Breast epithelium (tissue), 4 donors: ENCODE measurements at regions not wholly inside any gene's neighbourhood (a gene's known extent, or its start where the extent isn't known, plus 50 kb on each side); places are given as distances from the start of the nearest gene placed in this dataset.

Experiments
- DNase-seq, 2 donors: peaks; one replicate each; pipeline ENCODE4 v3.0.0-alpha.2; 2019; ENCODE audit warnings: low spot score in 2 of 2
- H3K27ac ChIP-seq, 2 donors: fragments of 200-600 bp; sonication (generic) in 1 of 2; one replicate each; pipeline ENCODE4 v1.5.1; 2016 to 2019; ENCODE audit warnings: mild to moderate bottlenecking in 1 of 2
- H3K27me3 ChIP-seq, 2 donors: fragments of 200-600 bp; sonication (generic) in 1 of 2; one replicate each; pipeline versions ENCODE4 v1.5.1 to v1.6.0; 2017 to 2019; ENCODE audit warnings: control low read depth in 1 of 2, mild to moderate bottlenecking in 1 of 2
- H3K36me3 ChIP-seq: fragments of 200-600 bp; one replicate; pipeline ENCODE4 v1.5.1; 2019
- H3K4me1 ChIP-seq, 2 donors: fragments of 200-600 bp; sonication (generic); one replicate each; pipeline ENCODE4 v1.5.1; 2016 to 2019; ENCODE audit warnings: control low read depth in 1 of 2
- H3K4me3 ChIP-seq, 3 donors: fragments of 200-600 bp; sonication (generic); 1 replicate in 2 of 3; 2 replicates in 1 of 3; pipeline ENCODE4 v1.5.1; 2016 to 2019; ENCODE audit warnings: mild to moderate bottlenecking in 3 of 3, moderate library complexity in 2 of 3
- H3K9me3 ChIP-seq, 2 donors: fragments of 200-600 bp; sonication (generic) in 1 of 2; one replicate each; pipeline ENCODE4 v1.5.1; 2016 to 2019; ENCODE audit warnings: control low read depth in 1 of 2
- POLR2A ChIP-seq: fragments of 450-650 bp; IDR thresholded peaks from one replicate; pipeline ENCODE4 v1.6.1; 2016; ENCODE audit warnings: antibody characterized with exemption, mild to moderate bottlenecking, moderate library complexity
- POLR2AphosphoS5 ChIP-seq, 3 donors: sonication (generic); formaldehyde crosslinking; IDR thresholded peaks; one replicate each; pipeline ENCODE4 v1.6.1; 2017; ENCODE audit warnings: antibody characterized with exemption in 3 of 3
- intact Hi-C: fragments of 100-400 bp; cut with DNase I; formaldehyde crosslinking; loops from one replicate; pipeline ENCODE4 v1.15.1; 2023; ENCODE audit warnings: low total_unique reads
- TF ChIP-seq, protein P1 (sequence below), 3 donors: fragments of 450-650 bp; IDR thresholded peaks; one replicate each; pipeline ENCODE4 v1.5.1; 2016 to 2017; ENCODE audit warnings: antibody characterized with exemption in 3 of 3, mild to moderate bottlenecking in 3 of 3, moderate library complexity in 3 of 3

DNA sequence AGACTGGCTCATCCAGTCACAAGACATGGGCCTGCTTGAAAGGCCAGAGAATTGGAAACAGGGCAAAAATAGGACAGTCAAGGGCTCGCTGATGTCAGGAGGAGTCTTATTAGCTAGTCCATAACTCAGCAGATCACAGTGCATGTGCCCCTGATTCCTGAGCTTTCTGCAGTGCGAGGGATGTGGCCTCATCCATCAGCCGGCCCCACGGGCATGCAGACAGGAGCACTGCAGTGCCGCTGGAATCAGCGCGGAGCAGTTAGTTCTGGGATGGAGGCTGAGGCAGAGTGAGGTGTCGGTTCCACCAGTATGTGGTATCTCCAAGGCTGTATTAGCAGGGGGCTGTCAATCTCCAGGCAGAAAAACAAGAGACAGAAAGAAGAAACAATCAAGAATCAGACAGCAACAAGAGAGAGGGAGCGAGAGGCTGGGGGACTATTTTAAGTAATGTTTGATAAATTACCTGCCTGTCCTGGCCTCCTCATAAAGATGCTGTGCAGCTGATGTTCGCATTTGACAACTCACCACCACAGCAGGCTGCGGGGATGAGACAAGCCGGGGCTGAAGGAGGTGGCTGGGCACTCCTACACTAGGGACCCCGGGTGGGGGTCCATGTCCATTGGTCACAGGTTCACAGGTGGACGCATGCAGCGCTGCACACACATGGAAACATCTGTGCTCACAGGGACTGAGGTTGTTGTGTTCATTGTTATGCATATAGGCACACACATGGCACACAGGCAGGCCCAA lies 167.2 kb downstream of the TRIM29 start:
- TF ChIP-seq, protein P1, sequence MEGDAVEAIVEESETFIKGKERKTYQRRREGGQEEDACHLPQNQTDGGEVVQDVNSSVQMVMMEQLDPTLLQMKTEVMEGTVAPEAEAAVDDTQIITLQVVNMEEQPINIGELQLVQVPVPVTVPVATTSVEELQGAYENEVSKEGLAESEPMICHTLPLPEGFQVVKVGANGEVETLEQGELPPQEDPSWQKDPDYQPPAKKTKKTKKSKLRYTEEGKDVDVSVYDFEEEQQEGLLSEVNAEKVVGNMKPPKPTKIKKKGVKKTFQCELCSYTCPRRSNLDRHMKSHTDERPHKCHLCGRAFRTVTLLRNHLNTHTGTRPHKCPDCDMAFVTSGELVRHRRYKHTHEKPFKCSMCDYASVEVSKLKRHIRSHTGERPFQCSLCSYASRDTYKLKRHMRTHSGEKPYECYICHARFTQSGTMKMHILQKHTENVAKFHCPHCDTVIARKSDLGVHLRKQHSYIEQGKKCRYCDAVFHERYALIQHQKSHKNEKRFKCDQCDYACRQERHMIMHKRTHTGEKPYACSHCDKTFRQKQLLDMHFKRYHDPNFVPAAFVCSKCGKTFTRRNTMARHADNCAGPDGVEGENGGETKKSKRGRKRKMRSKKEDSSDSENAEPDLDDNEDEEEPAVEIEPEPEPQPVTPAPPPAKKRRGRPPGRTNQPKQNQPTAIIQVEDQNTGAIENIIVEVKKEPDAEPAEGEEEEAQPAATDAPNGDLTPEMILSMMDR (IDR thresholded peaks at IDR 0.05): no peak
- no peak for TF ChIP-seq POLR2A
- TF ChIP-seq POLR2AphosphoS5 (IDR thresholded peaks at IDR 0.05): no peak
- Histone ChIP-seq H3K36me3 (no peaks in the 10 kb centered on the region), H3K4me3 (no peak overlapping the region), H3K27ac (no peak overlapping the region), H3K9me3 (no peaks in the 10 kb centered on the region), H3K4me1 (no peaks in the 10 kb centered on the region), H3K27me3 (no peaks in the 10 kb centered on the region)
- intact Hi-C loops: no loop called here
- no peak for DNase-seq

DNA sequence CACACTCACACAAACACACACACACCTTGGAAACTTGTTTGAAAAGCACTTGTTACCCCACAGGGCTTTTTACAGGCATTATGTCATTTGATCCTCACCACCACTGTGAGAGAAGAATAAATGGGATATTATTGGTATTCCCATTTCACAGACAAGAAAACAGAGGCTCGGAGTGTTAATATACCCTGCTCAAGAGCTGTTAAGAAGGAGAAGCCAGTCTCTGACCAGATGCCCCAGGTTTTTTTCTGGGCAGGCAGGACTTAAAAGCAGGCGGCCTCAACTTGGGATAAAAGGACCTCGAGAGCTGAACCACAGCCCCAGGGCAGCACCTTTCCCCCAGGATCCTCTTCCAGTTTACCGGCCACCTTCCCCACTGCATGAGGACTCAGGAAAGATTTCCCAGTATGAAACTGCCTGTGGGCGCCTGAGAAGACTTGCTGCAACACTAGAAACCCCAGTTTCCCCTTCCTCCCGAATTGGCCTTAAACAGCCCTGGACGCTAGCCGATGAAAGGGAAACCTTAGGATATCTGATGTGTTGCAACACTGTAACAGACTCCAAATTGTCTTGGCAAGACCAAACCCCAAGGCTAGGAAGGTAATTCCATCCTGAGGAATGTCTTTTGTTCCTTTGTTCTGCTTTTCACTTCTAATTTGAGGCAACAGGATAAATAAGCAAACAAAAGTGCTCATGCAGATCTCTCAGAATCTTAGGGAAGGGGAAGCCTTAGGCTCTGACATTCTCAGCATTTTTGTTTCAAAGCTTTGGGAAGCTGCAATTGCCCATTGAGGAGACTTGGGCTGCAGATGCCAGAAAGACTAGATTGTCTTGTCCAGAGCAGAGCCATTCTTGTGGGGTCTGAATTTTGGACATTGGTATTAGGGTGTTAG lies 173.5 kb downstream of the TRIM29 start:
- Histone ChIP-seq H3K27ac (peak overlapping the region; percentile 40 to 55), H3K36me3 (no peaks in the 10 kb centered on the region), H3K9me3 (no peaks in the 10 kb centered on the region), H3K4me1 (no peaks in the 10 kb centered on the region), H3K27me3 (no peaks in the 10 kb centered on the region), H3K4me3 (no peak overlapping the region)
- DNase-seq: peak in 1 of 2 donors; percentile 77
- no peak for TF ChIP-seq POLR2A
- TF ChIP-seq, protein P1 (IDR thresholded peaks at IDR 0.05): no peak
- TF ChIP-seq POLR2AphosphoS5 (IDR thresholded peaks at IDR 0.05): peak in 2 of 3 donors; percentile 50 to 70
- intact Hi-C loops: loop anchor here (10.0 kb wide), 1 partner anchor 740 kb away; no protein-coding TSS in a partner anchor

DNA sequence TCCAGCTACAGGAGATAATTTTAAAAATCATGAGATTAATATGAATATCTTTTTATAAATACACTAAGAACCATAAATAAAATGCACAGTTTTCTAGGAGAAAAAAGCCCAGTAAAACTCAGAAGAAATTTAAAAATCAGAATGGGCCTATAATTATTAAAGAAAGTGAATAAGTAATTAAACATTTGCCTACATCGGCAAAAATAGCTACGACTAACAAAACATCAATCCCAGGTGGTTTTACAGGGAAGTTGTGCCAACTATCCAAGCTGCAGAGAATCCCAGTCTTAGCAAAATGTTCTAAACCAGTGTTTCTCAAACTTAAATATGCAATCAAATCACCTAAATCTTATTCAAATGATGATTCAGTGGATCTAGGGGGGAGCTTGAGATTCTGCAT lies 180.0 kb downstream of the TRIM29 start:
- intact Hi-C loops: no loop called here
- H3K27me3 ChIP-seq: no peaks in the 10 kb centered on the region
- TF ChIP-seq POLR2A: no peak
- TF ChIP-seq, protein P1 (IDR thresholded peaks at IDR 0.05): no peak
- TF ChIP-seq POLR2AphosphoS5 (IDR thresholded peaks at IDR 0.05): no peak
- no peaks in the 10 kb centered on the region for H3K9me3 ChIP-seq
- no peak overlapping the region for H3K4me3 ChIP-seq
- no peaks in the 10 kb centered on the region for H3K4me1 ChIP-seq
- H3K36me3 ChIP-seq: no peaks in the 10 kb centered on the region
- no peak for DNase-seq
- no peak overlapping the region for H3K27ac ChIP-seq

DNA sequence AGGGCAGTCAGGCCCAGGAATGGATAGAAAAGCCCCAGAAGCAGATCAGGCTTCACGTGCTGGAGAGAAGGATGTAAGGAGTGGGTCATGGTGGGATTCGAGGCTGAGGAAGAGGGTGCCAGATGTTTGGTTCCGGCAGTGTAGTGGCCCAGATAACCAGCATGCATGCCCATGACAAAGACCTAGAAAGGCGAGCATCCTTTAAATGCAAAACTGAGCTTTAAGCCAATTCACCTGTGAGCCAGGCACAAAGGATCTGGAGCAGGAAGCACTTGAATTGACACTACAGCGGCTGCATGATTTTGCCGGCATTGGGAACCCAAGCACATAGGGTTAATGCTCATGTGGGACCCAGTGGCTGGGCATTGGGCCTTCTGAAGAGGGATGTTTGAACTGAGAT lies 185.5 kb downstream of the TRIM29 start:
- DNase-seq: no peak
- no peak for TF ChIP-seq POLR2A
- TF ChIP-seq, protein P1 (IDR thresholded peaks at IDR 0.05): no peak
- TF ChIP-seq POLR2AphosphoS5 (IDR thresholded peaks at IDR 0.05): no peak
- Histone ChIP-seq H3K36me3 (no peaks in the 10 kb centered on the region), H3K9me3 (no peaks in the 10 kb centered on the region), H3K4me3 (no peak overlapping the region), H3K27me3 (no peaks in the 10 kb centered on the region), H3K4me1 (no peaks in the 10 kb centered on the region), H3K27ac (no peak overlapping the region)
- intact Hi-C loops: no loop called here

DNA sequence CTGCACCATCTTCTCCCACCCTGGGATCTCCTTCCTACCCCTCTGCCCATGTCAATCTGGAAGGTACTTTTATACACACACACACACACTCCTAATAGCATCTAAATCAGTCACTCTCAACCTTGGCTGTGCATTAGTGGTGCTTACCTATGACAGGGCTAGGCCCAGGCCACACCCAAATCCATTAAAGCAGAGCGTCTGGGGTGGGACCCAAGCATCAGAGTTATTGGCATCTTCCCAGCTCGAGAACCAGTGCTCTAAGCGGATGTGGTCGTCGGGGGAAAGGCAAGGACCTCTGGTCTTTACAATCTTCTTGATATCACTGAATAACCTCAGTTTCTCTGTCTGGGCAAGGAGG lies 194.6 kb downstream of the TRIM29 start:
- Histone ChIP-seq H3K9me3 (no peaks in the 10 kb centered on the region), H3K36me3 (no peaks in the 10 kb centered on the region), H3K4me1 (no peaks in the 10 kb centered on the region), H3K27me3 (peaks cover 0 to 4% of the 10 kb centered on the region in 2 donors), H3K4me3 (no peak overlapping the region), H3K27ac (no peak overlapping the region)
- no peak for DNase-seq
- TF ChIP-seq, protein P1 (IDR thresholded peaks at IDR 0.05): no peak
- intact Hi-C loops: no loop called here
